ENCODE measurements at regions not wholly inside any gene's neighbourhood (a gene's known extent, or its start where the extent isn't known, plus 50 kb on each side); places are given as distances from the start of the nearest gene placed in this dataset.

DNA sequence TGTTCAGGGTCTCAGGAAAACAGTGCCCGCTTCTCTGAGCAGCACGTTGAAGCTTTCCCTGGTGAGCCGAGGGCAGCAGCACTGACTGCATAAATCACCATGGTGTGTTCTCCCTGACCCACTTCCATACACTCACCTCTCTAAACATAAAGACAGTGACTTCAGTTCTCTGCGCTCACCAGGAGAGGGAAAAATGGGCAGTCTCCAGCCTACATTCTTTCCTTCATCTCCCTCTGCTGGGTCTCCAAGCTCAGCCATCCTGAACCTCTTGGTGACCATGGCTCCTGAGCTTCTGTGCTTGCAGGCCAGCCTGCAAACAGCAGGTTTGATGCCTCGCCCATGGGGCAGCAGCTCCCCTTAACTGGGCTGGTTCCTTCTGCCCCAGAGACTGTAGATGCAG lies 236.6 kb upstream of the ZNF32 start:
- Histone ChIP-seq H3K4me1 (no peaks in the 10 kb centered on the region), H3K4me2 (no peak overlapping the region), H3K9me3 (peaks cover 4% of the 10 kb centered on the region; the same call in 2 of the 3 replicates), H3K27ac (no peak overlapping the region), H3K4me3 (no peak overlapping the region)
- ChIA-PET CTCF (interaction anchor here (0.7 to 1.5 kb wide), 2 partner anchors 13 to 21 kb away, joined by 3 to 4 read pairs; no protein-coding TSS in a partner anchor), POLR2A (no interaction called here)
- no peak for DNase-seq (ENCODE audit: low read depth in 1 of 2, low spot score in 1 of 2)
- 25% methylated on average over 5 of the region's 5 CpGs for WGBS (ENCODE audit: missing lambda C conversion rate)
- no peak for TF ChIP-seq RARB (CRISPR knock-in tag; IDR thresholded peaks at IDR 0.05)
- no peak for TF ChIP-seq HOXA7 (CRISPR knock-in tag; IDR thresholded peaks at IDR 0.05)
- TF ChIP-seq TP53 (CRISPR knock-in tag; IDR thresholded peaks at IDR 0.05) = no peak
- no peak for TF ChIP-seq TFCP2L1 (CRISPR knock-in tag; IDR thresholded peaks at IDR 0.05)
- TF ChIP-seq EHMT2 (IDR thresholded peaks at IDR 0.05; ENCODE audit: low read depth) = no peak
- TF ChIP-seq, protein P1, sequence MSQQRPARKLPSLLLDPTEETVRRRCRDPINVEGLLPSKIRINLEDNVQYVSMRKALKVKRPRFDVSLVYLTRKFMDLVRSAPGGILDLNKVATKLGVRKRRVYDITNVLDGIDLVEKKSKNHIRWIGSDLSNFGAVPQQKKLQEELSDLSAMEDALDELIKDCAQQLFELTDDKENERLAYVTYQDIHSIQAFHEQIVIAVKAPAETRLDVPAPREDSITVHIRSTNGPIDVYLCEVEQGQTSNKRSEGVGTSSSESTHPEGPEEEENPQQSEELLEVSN (IDR thresholded peaks at IDR 0.05; ENCODE audit: borderline replicate concordance, low read depth) = no peak
- TF ChIP-seq, protein P2, sequence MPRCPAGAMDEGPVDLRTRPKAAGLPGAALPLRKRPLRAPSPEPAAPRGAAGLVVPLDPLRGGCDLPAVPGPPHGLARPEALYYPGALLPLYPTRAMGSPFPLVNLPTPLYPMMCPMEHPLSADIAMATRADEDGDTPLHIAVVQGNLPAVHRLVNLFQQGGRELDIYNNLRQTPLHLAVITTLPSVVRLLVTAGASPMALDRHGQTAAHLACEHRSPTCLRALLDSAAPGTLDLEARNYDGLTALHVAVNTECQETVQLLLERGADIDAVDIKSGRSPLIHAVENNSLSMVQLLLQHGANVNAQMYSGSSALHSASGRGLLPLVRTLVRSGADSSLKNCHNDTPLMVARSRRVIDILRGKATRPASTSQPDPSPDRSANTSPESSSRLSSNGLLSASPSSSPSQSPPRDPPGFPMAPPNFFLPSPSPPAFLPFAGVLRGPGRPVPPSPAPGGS (IDR thresholded peaks at IDR 0.05) = no peak
- TF ChIP-seq HOXB5 (CRISPR knock-in tag; IDR thresholded peaks at IDR 0.05) = no peak
- TF ChIP-seq SMC3 (IDR thresholded peaks at IDR 0.05) = no peak
- TF ChIP-seq SREBF2 (IDR thresholded peaks at IDR 0.05) = no peak
- no peak for TF ChIP-seq MAFK (IDR thresholded peaks at IDR 0.05; ENCODE audit: partially characterized antibody)
- TF ChIP-seq ZC3H11A (IDR thresholded peaks at IDR 0.05) = no peak
- TF ChIP-seq POLR2A (IDR thresholded peaks at IDR 0.05; ENCODE audit: low read length) = no peak
- no peak for TF ChIP-seq CHD2 (IDR thresholded peaks at IDR 0.05; ENCODE audit: low read length, partially characterized antibody)
- TF ChIP-seq, protein P3, sequence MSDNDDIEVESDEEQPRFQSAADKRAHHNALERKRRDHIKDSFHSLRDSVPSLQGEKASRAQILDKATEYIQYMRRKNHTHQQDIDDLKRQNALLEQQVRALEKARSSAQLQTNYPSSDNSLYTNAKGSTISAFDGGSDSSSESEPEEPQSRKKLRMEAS (IDR thresholded peaks at IDR 0.05) = no peak
- no peak for TF ChIP-seq ZNF302 (CRISPR knock-in tag; IDR thresholded peaks at IDR 0.05)
- TF ChIP-seq ZFP36 (IDR thresholded peaks at IDR 0.05; ENCODE audit: borderline replicate concordance, partially characterized antibody) = no peak
- no peak for TF ChIP-seq ZSCAN20 (CRISPR knock-in tag; IDR thresholded peaks at IDR 0.05)
- TF ChIP-seq RFX5 (IDR thresholded peaks at IDR 0.05) = no peak
- TF ChIP-seq BHLHE40 (IDR thresholded peaks at IDR 0.05; ENCODE audit: low read depth, low read length) = no peak
- no peak; a peak in 1 of 6 replicates for ATAC-seq
- no peak for FAIRE-seq

GRCh38 chr10:43884501-43885105 lies 235.9 kb upstream of the ZNF32 start:
- Histone ChIP-seq H3K9me3 (peaks cover 4% of the 10 kb centered on the region; the same call in 2 of the 3 replicates), H3K4me1 (no peaks in the 10 kb centered on the region), H3K4me2 (no peak overlapping the region), H3K27ac (no peak overlapping the region), H3K4me3 (no peak overlapping the region)
- 2% methylated on average over 8 of the region's 8 CpGs for WGBS (ENCODE audit: missing lambda C conversion rate)
- POLR2A ChIA-PET = no interaction called here
- FAIRE-seq (no peak), DNase-seq (ENCODE audit: low read depth in 1 of 2, low spot score in 1 of 2) (no peak), ATAC-seq (no peak)
- TF ChIP-seq JUNB (IDR thresholded peaks at IDR 0.05) = no peak
- TF ChIP-seq MAZ (IDR thresholded peaks at IDR 0.05; ENCODE audit: borderline replicate concordance, low read depth, low read length) = no peak
- no peak for TF ChIP-seq EP300 (IDR thresholded peaks at IDR 0.05)
- TF ChIP-seq FOSL2 (IDR thresholded peaks at IDR 0.05) = no peak
- no peak for TF ChIP-seq FOSL2 (CRISPR knock-in tag; IDR thresholded peaks at IDR 0.05)
- TF ChIP-seq REST (IDR thresholded peaks at IDR 0.05) = no peak
- no peak for TF ChIP-seq ZC3H11A (IDR thresholded peaks at IDR 0.05)
- TF ChIP-seq SREBF2 (IDR thresholded peaks at IDR 0.05) = no peak
- no peak for TF ChIP-seq RFX5 (IDR thresholded peaks at IDR 0.05)
- TF ChIP-seq CHD2 (IDR thresholded peaks at IDR 0.05; ENCODE audit: low read length, partially characterized antibody) = no peak
- no peak for TF ChIP-seq RCOR1 (IDR thresholded peaks at IDR 0.05; ENCODE audit: low read depth, low read length)
- no peak for TF ChIP-seq MYC (IDR thresholded peaks at IDR 0.05; ENCODE audit: borderline replicate concordance, low read length)
- CTCF ChIA-PET = interaction anchor here (1.5 kb wide), 1 partner anchor 14 kb away, joined by 4 read pairs; no protein-coding TSS in a partner anchor
